IPS-11a (cell line): ENCODE measurements at regions not wholly inside any gene's neighbourhood (a gene's known extent, or its start where the extent isn't known, plus 50 kb on each side); places are given as distances from the start of the nearest gene placed in this dataset.
"Not testable (repeated sequence)": the region's sequence is repeated elsewhere in the genome, so short reads cannot be mapped to it uniquely, and the experiment has no call there.

Experiments used
- H3K4me3 ChIP-seq: one replicate; pipeline ENCODE4 v1.5.1; 2013; ENCODE audit warnings: low read depth, low read length, control low read depth

DNA sequence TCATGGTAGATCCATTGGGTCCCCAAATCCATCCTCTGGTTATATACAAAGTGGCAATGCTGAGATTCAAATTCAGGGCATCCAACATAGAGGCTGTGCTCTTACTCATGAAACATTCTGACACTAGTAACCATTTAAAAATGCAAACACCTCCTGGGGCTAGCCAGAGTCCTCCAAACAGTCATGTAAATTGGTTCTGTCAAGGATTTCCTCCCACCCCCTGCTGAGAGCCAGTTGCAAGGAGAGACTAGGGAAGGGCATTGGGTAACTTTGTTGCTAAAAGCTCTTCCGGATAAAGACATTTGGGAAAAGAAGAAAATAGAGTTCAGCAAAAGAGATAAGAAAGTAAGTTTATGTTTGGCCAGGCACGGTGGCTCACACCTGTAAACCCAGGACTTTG is 58.3 kb downstream of the ART5 start:
- not testable (repeated sequence) for H3K4me3 ChIP-seq

DNA sequence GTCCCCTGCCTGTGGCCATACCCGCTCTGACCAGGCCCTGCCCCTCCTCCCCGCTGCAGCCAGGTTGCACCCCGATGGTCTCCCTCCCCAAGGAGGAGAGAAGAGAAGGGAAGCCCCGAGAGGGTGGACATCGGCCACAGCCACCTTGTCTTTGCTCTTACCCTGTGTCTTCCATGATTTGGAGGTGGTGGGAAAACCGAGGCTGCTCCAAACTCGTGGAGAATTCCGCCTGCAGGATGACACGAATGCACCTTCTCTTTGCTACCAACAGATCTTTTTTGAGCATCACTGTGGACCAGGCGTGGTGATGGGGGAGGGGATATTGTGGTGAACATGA is 60.4 kb downstream of the ART5 start:
- H3K4me3 ChIP-seq, result not testable (repeated sequence)

DNA sequence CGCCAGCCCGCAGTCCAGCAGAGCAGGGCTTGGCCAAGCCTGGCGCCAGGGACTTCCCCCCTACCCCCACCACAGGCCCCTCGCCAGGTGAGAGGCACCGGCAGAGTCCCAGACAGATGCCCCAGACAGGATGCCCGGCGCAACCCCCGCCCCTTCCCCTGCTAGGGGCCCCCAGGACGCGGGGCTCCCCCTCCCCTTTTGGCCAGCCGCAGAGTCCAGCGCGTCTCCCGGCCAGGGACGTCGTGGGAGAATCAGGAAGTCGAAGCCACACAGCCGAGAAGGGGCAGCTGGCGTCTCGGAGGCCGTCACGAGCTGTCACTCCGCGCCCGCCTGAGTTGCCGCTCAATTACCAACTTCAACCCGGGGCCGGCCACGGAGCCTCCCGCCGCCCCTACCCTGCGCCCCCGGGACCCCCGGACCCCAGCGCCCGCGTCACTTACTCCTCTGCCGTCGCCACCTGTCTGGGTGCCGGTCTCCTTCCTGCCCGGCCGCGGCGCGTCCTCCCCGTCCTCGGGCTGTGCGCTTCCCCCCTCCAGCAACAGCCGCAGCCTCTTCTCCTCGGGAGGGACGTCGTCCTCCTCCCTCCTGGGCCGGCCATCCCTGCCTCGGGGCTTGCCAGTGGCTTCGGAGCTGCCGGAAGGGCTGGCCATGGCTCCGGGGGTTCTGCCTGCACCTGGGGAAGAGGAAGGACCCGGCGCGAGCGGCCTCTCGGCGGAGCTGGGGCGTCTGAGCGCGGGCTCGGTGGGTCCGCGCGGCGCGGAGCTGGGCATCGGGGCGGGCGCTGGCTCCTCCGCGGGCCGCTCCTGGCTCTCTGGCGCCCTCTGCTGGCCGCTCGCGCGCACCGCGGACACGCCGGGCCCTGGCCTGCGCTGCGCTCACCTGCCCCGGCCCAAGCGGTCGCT is 61.1 kb downstream of the ART5 start:
- peak overlapping the region; percentile 13 for H3K4me3 ChIP-seq

DNA sequence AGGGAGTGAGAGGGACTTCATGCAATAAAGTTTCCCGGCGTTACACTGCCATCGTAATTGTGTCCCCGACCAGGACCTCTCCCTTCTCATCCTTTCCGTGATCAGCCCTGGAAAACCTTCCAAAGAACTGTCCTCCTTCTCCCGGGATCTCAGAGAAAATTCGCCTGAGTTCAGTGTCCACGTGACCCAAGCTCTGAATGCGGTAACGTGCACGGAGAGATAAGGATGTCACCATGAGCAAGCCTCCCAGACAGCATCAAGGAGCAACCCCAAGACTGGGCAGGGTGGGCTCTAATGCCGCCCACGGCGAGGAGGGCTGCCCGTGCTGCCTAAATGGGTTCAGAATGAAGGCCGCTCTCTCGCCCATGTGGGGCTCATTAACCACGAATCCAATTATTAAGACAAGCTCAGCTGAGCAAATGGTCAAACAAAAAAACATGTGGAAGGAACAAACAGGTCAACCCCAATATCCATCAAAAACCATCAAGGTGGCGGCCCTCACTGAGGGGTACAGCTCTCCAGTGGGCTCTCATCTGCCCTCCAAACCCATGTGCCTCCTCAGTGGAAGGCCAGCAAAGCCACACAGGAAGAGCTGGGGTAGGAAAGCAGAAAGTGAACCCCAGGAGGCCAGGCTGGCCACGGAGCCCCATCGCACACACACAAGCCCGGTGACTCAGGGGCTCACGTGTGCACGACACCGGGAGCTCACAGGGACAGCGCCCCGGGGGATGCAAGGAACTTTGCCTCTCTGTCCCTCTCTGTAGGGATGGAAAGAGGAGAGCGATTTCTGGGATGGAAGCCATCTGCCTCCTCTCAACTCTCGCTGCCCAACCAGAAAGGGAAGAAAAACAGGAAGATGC is 62.0 kb downstream of the ART5 start:
- H3K4me3 ChIP-seq, result not testable (repeated sequence)

DNA sequence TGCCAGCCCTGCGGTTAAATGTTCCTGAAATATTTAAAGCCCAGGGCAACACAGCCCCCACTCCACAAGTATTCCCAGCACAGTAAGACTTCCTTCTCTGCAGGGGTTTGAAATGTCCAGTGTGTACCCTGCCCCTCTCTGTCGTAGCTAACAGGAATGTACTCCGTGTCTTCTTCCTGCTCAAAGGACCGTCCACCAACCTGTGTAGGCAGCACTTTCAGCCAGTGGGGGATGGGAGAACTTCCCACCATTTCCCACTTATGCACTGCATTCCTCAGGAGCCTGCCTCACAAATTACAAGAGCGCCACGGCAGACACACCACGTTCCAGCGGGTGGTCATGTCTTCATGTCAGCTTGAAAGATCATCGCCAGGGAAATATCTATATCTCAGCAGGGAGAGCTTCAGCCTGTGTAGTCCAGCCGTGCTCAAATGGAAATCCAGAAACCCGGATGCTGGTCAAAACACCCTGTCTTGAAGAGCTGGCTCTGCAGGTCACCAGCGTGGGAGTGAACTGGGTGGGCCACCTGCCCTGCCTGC is 65.7 kb downstream of the ART5 start:
- H3K4me3 ChIP-seq, result not testable (repeated sequence)

DNA sequence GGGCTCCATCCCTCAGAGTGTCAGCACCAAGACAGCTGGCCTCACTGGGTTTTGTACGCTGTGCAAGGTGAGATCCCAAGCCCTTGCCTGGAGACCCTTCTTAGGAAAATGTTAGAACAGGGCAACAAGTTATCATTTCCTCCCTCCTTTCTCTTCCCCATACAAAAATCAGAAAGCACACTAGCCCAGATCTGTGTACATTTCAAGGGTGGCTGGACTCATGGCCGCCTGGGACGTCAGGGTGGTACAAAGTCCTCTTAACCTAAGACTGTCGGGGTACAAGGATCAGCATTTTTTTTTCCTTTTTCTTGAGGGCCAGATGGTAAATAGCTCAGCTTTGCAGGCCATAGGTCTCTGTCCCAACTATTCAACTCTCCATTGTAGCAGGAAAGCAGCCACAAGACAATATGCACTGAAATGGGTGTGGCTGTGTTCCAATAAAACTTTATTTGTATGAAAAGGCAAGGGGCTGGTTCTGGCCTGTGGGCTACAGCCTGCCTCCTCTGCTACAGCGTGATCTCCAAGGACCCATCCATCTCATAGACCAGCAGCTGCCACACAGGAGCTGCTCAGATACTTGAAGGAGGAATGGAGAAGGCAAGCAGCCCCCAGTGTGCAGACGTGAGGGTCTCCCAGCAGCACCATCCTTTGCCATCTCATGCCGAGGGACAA is 68.7 kb downstream of the ART5 start:
- H3K4me3 ChIP-seq, result not testable (repeated sequence)

DNA sequence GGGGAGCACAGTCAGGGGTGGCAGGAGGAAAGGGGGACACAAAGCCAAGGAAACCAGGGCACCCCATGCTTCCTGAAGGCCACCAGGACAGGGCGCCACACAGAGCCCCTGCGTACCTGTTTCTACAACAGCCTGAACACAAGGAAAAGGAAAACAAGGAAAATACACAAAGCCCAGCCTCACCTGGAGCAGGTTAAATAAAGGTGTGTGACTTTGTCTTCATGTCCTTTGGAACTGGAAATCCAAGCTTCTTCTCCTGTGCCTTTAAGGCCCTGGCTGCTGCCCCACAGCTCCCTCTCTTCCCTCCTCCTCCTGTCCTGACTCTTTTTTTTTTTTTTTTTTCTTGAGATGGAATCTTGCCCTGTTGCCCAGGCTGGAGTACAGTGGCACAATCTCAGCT is 70.0 kb downstream of the ART5 start:
- H3K4me3 ChIP-seq, result not testable (repeated sequence)

DNA sequence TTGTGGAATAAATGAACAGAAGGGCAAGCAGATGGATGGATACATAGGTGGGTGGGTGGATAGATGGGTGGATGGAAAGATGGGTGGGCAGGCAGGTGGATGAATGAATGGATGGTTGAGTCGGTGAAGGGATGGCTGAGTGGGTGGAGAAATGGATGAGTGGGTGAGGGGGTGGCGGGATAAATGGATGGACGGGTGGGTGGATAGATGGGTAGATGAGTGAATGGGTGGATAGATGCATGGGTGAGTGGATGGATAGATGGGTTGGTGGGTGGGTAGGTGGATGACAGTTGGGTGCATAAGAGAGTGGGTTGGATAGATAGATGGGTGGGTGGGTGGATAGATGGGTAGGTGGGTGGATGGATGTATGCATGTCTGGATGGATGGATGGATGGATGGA is 76.0 kb downstream of the ART5 start:
- not testable (repeated sequence) for H3K4me3 ChIP-seq

DNA sequence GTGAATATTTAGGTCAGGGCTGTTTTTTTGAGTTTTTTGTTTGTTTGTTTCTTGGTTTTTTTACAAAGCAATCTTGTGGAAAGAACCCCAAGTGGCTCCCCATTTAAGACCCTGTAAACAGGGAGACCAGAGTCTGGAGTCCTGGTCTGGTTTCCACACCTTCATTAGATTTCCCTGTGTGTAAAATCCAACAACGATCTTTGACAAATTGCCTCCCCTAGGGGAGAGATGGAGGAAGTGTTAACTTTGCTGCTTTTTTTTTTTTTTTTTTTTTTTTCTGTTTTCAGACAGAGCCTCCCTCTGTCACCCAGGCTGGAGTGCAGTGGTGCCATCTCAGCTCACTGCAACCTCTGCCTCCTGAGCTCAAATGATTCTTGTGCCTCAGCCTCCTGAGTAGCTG is 77.4 kb downstream of the ART5 start:
- not testable (repeated sequence) for H3K4me3 ChIP-seq

DNA sequence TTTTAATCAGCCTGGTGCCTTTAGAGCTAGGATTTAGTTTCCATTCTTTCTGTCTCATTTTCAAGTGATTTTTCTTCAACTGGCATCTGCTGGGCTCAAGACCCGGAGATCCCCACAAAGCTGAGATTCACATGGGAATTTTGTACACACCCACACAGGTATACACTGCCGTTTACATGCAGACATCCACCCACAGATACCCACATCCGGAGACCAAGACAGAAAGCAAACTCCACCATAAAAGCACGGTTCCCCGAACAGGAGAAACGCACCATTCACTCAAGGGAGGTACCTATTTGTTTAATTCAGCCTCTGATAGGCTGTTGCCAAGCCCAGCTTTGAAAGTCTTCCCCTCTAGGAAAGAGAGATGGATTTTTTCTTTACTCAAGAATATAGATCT is 87.2 kb downstream of the ART5 start:
- H3K4me3 ChIP-seq, result not testable (repeated sequence)

DNA sequence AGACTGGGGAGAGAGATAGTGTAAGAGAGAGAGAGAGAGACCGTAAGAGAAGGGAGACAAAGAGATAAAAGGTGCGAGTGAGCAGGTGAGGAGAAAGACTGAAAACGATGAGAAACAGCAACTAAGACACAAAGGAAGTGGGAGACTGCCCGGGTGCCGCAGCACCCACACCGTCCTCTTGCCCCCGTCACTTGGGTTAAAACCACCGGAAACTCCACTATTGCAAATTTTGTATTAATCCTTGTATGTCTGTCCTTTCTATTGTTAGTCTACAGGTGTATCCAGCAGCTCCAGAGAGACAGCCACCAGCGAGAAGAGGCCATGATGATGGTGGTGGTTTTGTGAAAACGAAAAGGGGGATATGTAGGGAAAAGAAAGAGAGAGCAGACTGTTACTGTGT is 96.8 kb downstream of the ART5 start:
- H3K4me3 ChIP-seq, result not testable (repeated sequence)

DNA sequence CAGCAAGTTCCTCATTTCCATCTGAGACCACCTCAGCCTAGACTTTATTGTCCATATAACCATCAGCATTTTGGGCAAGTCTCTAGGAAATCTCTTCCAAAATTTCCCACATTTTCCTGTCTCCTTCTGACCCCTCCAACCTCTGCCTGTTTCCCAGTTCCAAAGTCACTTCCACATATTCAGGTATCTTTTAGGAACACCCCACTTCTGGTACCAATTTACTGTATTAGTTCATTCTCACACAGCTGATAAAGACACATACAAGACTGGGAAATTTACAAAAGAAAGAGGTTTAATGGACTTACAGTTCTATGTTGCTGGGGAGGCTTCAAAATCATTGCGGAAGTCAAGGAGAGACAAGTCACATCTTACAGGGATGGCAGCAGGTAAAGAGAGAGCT is 103.6 kb downstream of the ART5 start:
- H3K4me3 ChIP-seq, result not testable (repeated sequence)

DNA sequence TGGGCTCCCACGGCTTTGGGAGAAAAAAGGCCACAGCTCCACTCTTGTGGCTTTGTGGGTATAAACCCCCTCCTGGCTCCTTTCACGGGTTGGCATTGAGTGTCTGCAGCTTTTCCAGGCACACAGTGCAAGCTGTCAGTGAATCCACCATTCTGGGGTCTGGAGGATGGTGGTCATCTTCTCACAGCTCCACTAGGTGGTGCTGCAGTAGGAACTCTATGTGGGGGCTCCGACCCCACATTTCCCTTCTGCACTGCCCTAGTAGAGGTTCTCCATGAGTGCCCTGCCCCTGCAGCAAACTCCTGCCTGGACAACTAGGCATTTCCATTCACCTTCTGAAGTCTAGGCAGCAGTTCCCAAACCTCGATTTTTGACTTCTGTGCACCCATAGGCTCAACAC is 104.5 kb downstream of the ART5 start:
- not testable (repeated sequence) for H3K4me3 ChIP-seq

DNA sequence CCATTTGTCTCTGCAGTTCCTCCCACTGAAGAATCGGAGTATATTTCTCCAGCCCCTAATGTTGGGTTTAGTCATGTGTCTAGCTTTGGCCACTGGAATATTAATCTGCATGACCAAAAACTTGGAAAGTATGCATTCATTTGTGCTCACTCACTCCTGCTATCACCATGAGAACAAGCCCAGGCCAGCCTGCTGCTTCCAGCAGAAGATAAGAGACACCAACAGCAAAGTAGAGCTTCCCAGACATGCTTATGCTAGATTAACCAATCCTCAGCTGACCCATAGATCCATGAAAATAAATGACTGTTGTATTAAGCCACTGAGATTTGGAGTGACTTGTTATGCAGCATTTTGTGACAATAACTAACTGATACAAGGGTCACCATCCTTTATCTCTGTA is 108.8 kb downstream of the ART5 start:
- not testable (repeated sequence) for H3K4me3 ChIP-seq

DNA sequence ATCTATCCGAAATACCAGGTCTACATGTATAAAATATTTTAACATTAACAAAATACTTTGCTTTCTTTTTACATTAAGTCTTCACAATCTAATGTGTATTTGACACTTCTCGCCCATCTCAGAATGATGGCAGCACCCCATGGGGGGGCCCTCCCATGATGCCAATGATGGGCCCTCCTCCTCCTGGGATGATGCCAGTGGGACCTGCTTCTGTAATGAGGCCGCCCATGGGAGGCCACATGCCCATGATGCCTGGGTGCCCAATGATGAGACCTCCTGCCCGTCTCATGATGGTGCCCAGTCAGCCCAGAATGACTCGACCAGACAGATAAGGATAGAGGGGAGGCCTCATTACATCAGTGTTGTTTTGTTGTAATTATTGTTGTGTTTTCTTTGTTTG is 110.5 kb downstream of the ART5 start:
- not testable (repeated sequence) for H3K4me3 ChIP-seq

DNA sequence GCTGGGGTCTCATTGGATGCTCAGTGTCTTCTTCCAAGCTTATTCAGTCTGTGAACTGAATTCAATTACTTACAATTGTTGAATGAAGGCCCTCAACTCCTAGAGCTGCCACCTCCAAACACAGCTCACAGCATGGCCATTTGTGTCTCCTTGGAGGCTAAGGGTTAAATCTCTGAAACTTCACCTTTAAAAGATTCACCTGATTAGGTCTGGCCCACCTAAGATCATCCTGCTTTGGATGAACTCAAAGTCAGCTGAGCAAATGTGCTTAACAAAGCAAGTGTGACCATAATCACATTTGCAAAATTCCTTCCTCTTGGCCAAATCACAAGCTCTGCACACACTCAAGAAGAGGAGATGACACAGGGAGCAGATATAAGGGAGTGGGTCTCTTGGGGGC is 118.2 kb downstream of the ART5 start:
- not testable (repeated sequence) for H3K4me3 ChIP-seq

DNA sequence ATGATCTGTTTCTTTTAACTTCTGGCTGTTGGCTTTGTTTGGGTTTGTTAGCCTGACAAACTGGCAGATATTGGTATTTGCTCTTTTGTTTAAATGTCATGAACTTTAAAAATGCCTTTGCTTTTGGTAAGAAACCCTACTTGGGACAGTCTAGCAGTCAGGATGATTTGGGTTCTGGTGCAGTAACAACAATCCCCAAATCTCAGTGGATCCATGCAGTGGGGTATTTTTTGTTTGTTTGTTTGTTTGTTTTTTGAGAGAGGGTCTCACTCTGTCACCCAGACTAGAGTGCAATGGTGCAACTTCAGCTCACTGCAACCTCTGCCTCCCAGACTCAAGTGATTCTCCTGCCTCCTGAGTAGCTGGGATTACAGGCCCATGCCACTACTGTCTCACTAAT is 120.9 kb downstream of the ART5 start:
- not testable (repeated sequence) for H3K4me3 ChIP-seq

DNA sequence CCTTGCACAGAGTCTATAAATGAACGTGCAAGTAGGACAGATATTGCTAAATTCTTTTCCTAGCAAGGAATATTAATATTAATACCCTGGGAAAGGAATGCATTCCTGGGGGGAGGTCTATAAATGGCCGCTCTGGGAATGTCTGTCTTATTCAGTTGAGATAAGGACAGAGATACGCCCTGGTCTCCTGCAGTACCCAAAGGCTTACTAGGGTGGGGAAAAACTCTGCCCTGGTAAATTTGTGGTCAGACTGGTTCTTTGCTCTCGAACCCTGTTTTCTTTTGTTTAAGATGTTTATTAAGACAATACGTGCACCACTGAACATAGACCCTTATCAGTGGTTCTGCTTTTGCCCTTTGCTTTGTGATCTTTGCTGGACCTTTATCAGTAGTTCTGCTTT is 122.0 kb downstream of the ART5 start:
- not testable (repeated sequence) for H3K4me3 ChIP-seq

DNA sequence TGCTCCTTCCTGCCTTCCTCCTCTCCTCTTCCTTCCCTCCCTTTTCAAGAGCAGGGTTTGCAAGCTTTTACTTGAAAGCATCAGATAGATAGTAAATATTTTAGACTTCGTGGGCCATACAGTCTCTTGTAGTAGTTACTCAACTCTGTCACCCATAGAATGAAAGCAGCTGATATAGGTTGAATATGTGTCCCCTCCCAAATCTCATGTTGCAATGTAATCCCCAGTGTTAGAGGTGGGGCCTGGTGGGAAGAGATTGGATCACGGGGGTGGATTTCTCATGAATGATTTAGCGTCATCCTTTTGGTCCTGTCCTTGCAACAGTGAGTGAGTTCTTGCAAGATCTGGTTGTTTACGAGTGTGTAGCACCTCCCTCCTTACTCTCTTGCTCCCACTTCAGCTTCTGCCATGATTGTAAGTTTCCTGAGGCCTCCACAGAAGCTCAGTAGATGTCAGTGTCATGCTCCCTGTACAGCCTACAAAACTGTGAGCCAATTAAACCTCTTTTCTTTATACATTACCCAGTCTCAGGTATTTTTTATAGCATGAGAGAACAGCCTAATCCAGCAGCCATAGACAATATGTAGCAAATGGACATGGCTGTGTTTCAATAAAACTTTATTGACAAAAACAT is 124.7 kb downstream of the ART5 start:
- not testable (repeated sequence) for H3K4me3 ChIP-seq

DNA sequence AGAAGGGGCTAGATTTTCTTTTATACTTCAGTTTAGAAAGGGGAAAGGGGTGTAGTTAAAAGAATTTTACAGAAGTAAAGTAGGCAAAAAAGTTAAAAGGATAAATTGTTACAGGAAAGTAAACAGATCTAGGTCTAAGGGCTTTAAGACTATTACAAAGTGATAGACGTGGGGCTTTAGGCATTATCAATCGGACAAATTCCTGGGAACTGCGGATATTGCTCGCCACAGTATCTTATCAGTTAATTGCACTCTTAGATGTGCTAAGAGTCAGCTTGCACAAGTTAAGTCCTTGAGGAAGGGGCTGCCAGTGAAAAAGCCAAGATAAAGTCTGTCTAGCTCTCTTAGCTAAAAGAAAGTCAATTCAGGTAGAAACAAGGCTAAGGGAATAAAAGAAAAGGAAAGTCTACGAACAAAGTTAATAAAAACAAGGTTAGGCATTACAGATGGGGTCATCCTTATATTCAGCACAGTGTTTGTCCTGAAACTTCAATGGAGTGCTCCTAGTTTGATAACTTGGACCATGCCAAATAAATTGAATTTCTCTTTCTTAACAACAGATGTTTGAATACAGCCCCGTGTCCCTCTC is 125.4 kb downstream of the ART5 start:
- H3K4me3 ChIP-seq, result not testable (repeated sequence)
